Stimulated activated CD4-positive, alpha-beta T cell treated with anti-CD3 and anti-CD28 coated beads, Interleukin-1b, Interleukin-23, amount 100 ng/mL, for 1 hour (primary cell): ENCODE measurements at regions not wholly inside any gene's neighbourhood (a gene's known extent, or its start where the extent isn't known, plus 50 kb on each side); places are given as distances from the start of the nearest gene placed in this dataset.

ENCODE experiments used
- DNase-seq, 2 donors: peaks; one replicate each; pipeline ENCODE4 v3.0.0-alpha.2; 2020; ENCODE audit warnings: low read depth in 2 of 2

- DNase-seq: no peak
Observed at GRCh38 chr6:133184798-133185372, 56.3 kb upstream of the EYA4 start.

GRCh38 chr6:133185731-133186130, 55.4 kb upstream of the EYA4 start:
- no peak for DNase-seq

GRCh38 chr6:133187114-133187513, 54.0 kb upstream of the EYA4 start:
- no peak for DNase-seq

- no peak for DNase-seq
Observed at GRCh38 chr6:133187657-133188453, 53.3 kb upstream of the EYA4 start.

- DNase-seq: no peak
Observed at GRCh38 chr6:133190912-133191311, 50.2 kb upstream of the EYA4 start.

GRCh38 chr6:133191323-133191722, 49.8 kb upstream of the EYA4 start:
- no peak for DNase-seq
